HFFc6 (cell line): ENCODE measurements at regions not wholly inside any gene's neighbourhood (a gene's known extent, or its start where the extent isn't known, plus 50 kb on each side); places are given as distances from the start of the nearest gene placed in this dataset.

Source experiments
- DNase-seq: peaks from one replicate; pipeline ENCODE4 v3.0.0-alpha.2; 2018
- H3K27ac Mint-ChIP-seq: 2 replicates; pipeline ENCODE4 v1.8.0; 2020; ENCODE audit warnings: mild to moderate bottlenecking, mixed read lengths
- H3K27me3 Mint-ChIP-seq: 2 replicates; pipeline ENCODE4 v1.8.0; 2021; ENCODE audit warnings: mild to moderate bottlenecking, moderate library complexity, mixed read lengths; ENCODE audit not compliant: insufficient read depth
- H3K36me3 Mint-ChIP-seq: 2 replicates; pipeline ENCODE4 v1.8.0; 2021; ENCODE audit warnings: low read depth, mixed read lengths
- H3K4me1 Mint-ChIP-seq: 2 replicates; pipeline ENCODE4 v1.8.0; 2020; ENCODE audit warnings: low read depth, mixed read lengths
- H3K4me3 Mint-ChIP-seq: 2 replicates; pipeline ENCODE4 v1.8.0; 2020; ENCODE audit warnings: mild to moderate bottlenecking, moderate library complexity, mixed read lengths
- H3K9me3 Mint-ChIP-seq: 2 replicates; pipeline ENCODE4 v1.8.0; 2020; ENCODE audit warnings: mild to moderate bottlenecking, mixed read lengths
- TF ChIP-seq, protein P1 (sequence below): fragments of 200-600 bp; sonication (generic); IDR thresholded peaks from 2 replicates; pipeline ENCODE4 v1.5.0; 2021; ENCODE audit warnings: antibody characterized with exemption, mild to moderate bottlenecking

- Mint-ChIP-seq H3K4me3 (no peak overlapping the region), H3K9me3 (peaks cover 77% of the 10 kb centered on the region), H3K4me1 (no peaks in the 10 kb centered on the region), H3K27me3 (no peaks in the 10 kb centered on the region; the same call in 1 of the 2 replicates), H3K27ac (no peak overlapping the region), H3K36me3 (peaks cover 4% of the 10 kb centered on the region; the same call in 1 of the 2 replicates)
- DNase-seq = no peak
- TF ChIP-seq, protein P1, sequence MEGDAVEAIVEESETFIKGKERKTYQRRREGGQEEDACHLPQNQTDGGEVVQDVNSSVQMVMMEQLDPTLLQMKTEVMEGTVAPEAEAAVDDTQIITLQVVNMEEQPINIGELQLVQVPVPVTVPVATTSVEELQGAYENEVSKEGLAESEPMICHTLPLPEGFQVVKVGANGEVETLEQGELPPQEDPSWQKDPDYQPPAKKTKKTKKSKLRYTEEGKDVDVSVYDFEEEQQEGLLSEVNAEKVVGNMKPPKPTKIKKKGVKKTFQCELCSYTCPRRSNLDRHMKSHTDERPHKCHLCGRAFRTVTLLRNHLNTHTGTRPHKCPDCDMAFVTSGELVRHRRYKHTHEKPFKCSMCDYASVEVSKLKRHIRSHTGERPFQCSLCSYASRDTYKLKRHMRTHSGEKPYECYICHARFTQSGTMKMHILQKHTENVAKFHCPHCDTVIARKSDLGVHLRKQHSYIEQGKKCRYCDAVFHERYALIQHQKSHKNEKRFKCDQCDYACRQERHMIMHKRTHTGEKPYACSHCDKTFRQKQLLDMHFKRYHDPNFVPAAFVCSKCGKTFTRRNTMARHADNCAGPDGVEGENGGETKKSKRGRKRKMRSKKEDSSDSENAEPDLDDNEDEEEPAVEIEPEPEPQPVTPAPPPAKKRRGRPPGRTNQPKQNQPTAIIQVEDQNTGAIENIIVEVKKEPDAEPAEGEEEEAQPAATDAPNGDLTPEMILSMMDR = no peak
Observed at GRCh38 chr11:133654630-133655212, 122.4 kb upstream of the OPCML start.

DNA sequence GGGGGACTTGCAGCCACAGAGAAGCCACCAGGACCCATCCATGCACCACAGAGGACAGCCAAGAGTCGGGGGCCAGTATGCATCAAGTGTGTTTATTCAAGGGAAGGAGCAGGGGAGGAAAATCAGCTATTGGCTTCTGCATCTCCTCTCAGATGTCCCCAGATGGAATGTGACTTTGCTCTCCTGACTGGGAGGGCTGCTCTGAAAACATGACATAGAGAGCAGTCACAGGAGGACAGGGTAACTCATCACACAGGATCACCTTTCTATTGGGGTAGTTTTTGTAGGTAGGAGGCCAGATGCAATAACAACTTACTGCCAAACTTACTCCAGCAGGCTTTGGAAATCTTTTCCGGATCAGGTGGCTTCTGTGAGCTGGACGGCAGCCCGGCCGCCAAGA is 121.0 kb upstream of the OPCML start:
- no peaks in the 10 kb centered on the region; the same call in 1 of the 2 replicates for H3K27me3 Mint-ChIP-seq

GRCh38 chr11:133650082-133650481 is 117.8 kb upstream of the OPCML start:
- H3K27ac Mint-ChIP-seq = no peak overlapping the region
- peaks cover 4% of the 10 kb centered on the region; the same call in 1 of the 2 replicates for H3K36me3 Mint-ChIP-seq
- TF ChIP-seq, protein P1 = no peak
- DNase-seq = no peak
- no peak overlapping the region for H3K4me3 Mint-ChIP-seq
- no peaks in the 10 kb centered on the region for H3K27me3 Mint-ChIP-seq
- H3K9me3 Mint-ChIP-seq = peaks cover 66% of the 10 kb centered on the region
- H3K4me1 Mint-ChIP-seq = no peaks in the 10 kb centered on the region

More for the DNA sequence above, 121.0 kb upstream of the OPCML start:
- Mint-ChIP-seq H3K4me1 (no peaks in the 10 kb centered on the region), H3K36me3 (peaks cover 4% of the 10 kb centered on the region; the same call in 1 of the 2 replicates), H3K27ac (no peak overlapping the region), H3K9me3 (peaks cover 79% of the 10 kb centered on the region), H3K4me3 (no peak overlapping the region)
- no peak for DNase-seq
- TF ChIP-seq, protein P1 = no peak

DNA sequence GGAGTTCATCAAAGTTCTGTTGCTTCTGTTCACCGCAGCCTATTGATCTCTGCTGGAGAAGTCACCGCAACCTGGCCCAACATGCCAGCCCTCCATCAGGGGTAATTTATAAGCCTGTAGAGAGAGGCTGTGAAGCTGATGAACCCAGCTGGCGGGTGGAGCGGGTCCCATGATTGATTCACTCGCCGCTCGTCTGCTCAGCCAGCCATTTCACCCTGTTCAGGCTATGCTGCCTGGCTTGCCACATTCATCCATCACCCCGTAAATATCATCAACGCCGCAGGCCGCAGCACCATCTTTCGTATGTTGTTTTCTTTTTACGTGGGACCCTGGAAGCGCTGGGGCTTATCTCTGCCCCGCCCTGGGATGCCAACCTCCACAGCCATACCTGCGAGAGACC is 116.7 kb upstream of the OPCML start:
- Mint-ChIP-seq H3K4me1 (no peaks in the 10 kb centered on the region), H3K27ac (no peak overlapping the region), H3K9me3 (peaks cover 57% of the 10 kb centered on the region), H3K27me3 (no peaks in the 10 kb centered on the region), H3K4me3 (no peak overlapping the region), H3K36me3 (peaks cover 4% of the 10 kb centered on the region; the same call in 1 of the 2 replicates)
- DNase-seq = no peak
- TF ChIP-seq, protein P1 = no peak

DNA sequence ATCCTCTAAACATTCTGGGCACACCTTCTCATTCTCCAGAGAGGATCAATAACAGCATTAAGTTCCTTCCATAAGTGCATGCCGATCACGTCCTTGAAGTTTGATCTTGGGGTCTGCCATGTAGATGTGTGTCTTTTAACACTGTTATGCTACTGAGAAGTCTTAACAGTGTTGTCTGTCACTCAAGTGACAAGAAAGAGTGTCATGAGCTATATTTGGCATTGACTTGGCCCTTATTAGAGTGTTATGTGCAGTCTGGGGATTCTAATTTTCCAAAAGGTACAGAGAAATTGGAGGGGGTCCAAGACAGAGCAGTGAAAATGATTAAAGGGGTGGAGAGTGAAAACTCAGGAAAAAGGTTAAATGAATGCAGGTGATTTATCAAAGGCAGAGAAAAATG is 107.1 kb upstream of the OPCML start:
- Mint-ChIP-seq H3K27ac (no peak overlapping the region), H3K9me3 (peaks cover 47% of the 10 kb centered on the region), H3K36me3 (no peaks in the 10 kb centered on the region), H3K4me3 (no peak overlapping the region), H3K4me1 (no peaks in the 10 kb centered on the region), H3K27me3 (no peaks in the 10 kb centered on the region; the same call in 1 of the 2 replicates)
- TF ChIP-seq, protein P1 = no peak
- no peak for DNase-seq
